Hypothalamus (tissue), 51 donors: ENCODE measurements at regions not wholly inside any gene's neighbourhood (a gene's known extent, or its start where the extent isn't known, plus 50 kb on each side); places are given as distances from the start of the nearest gene placed in this dataset.
A peak's percentile ranks its signal among the peaks of the same experiment; 100 is the strongest.

Experiments used
- DNase-seq, 51 donors: peaks; one replicate each; lab custom pipeline; 2025; lab: John Stamatoyannopoulos, UW

- DNase-seq = no peak
Observed at GRCh38 chr6:153575528-153575927, 444.4 kb upstream of the RGS17 start.

- DNase-seq = no peak
Observed at GRCh38 chr6:153574231-153574630, 443.1 kb upstream of the RGS17 start.

GRCh38 chr6:153572371-153572770 lies 441.3 kb upstream of the RGS17 start:
- no peak for DNase-seq

GRCh38 chr6:153568628-153569027 lies 437.5 kb upstream of the RGS17 start:
- no peak for DNase-seq

GRCh38 chr6:153564803-153565202 lies 433.7 kb upstream of the RGS17 start:
- DNase-seq = no peak

GRCh38 chr6:153563001-153563400 lies 431.9 kb upstream of the RGS17 start:
- no peak for DNase-seq

GRCh38 chr6:153553627-153554026 lies 422.5 kb upstream of the RGS17 start:
- no peak for DNase-seq

GRCh38 chr6:153539602-153540001 lies 408.5 kb upstream of the RGS17 start:
- no peak for DNase-seq

GRCh38 chr6:153538491-153538890 lies 407.4 kb upstream of the RGS17 start:
- DNase-seq = no peak

GRCh38 chr6:153537422-153537821 lies 406.3 kb upstream of the RGS17 start:
- no peak for DNase-seq

GRCh38 chr6:153526479-153526878 lies 395.4 kb upstream of the RGS17 start:
- no peak for DNase-seq

GRCh38 chr6:153525998-153526397 lies 394.9 kb upstream of the RGS17 start:
- no peak for DNase-seq

- no peak for DNase-seq
Observed at GRCh38 chr6:153523390-153523789, 392.3 kb upstream of the RGS17 start.

- DNase-seq = peak in 3 of 51 donors; percentile 0 to 20 (median 2)
Observed at GRCh38 chr6:153511896-153512496, 380.9 kb upstream of the RGS17 start.

GRCh38 chr6:153503810-153504209 lies 372.7 kb upstream of the RGS17 start:
- DNase-seq = no peak

GRCh38 chr6:153493501-153493900 lies 362.4 kb upstream of the RGS17 start:
- DNase-seq = no peak

GRCh38 chr6:153489479-153489878 lies 358.4 kb upstream of the RGS17 start:
- no peak for DNase-seq

- DNase-seq = no peak
Observed at GRCh38 chr6:153488267-153488666, 357.2 kb upstream of the RGS17 start.

GRCh38 chr6:153485072-153485471 lies 354.0 kb upstream of the RGS17 start:
- DNase-seq = no peak

GRCh38 chr6:153484056-153484455 lies 353.0 kb upstream of the RGS17 start:
- DNase-seq = no peak

GRCh38 chr6:153476243-153476642 lies 345.2 kb upstream of the RGS17 start:
- no peak for DNase-seq

GRCh38 chr6:153465050-153465449 lies 334.0 kb upstream of the RGS17 start:
- DNase-seq = no peak

GRCh38 chr6:153449279-153449678 lies 318.2 kb upstream of the RGS17 start:
- DNase-seq = no peak
